ENCODE measurements at regions not wholly inside any gene's neighbourhood (a gene's known extent, or its start where the extent isn't known, plus 50 kb on each side); places are given as distances from the start of the nearest gene placed in this dataset.

- TF ChIP-seq, protein P1, sequence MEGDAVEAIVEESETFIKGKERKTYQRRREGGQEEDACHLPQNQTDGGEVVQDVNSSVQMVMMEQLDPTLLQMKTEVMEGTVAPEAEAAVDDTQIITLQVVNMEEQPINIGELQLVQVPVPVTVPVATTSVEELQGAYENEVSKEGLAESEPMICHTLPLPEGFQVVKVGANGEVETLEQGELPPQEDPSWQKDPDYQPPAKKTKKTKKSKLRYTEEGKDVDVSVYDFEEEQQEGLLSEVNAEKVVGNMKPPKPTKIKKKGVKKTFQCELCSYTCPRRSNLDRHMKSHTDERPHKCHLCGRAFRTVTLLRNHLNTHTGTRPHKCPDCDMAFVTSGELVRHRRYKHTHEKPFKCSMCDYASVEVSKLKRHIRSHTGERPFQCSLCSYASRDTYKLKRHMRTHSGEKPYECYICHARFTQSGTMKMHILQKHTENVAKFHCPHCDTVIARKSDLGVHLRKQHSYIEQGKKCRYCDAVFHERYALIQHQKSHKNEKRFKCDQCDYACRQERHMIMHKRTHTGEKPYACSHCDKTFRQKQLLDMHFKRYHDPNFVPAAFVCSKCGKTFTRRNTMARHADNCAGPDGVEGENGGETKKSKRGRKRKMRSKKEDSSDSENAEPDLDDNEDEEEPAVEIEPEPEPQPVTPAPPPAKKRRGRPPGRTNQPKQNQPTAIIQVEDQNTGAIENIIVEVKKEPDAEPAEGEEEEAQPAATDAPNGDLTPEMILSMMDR (IDR thresholded peaks at IDR 0.05; ENCODE audit: poor library complexity), result no peak
- no peak for TF ChIP-seq EZH2phosphoT487 (IDR thresholded peaks at IDR 0.05; ENCODE audit: low read depth, severe bottlenecking, unreplicated experiment)
- TF ChIP-seq EZH2 (IDR thresholded peaks at IDR 0.05; ENCODE audit: borderline replicate concordance), result no peak
Observed at GRCh38 chr7:8932751-8933150, 499.3 kb downstream of the NXPH1 start.

Measured in hepatocyte (in vitro differentiated cells).